IPS DF 4.7 (cell line): ENCODE measurements at regions not wholly inside any gene's neighbourhood (a gene's known extent, or its start where the extent isn't known, plus 50 kb on each side); places are given as distances from the start of the nearest gene placed in this dataset.

Source experiments
- DNase-seq: peaks from one replicate; pipeline ENCODE4 v3.0.0-alpha.2; 2013; ENCODE audit warnings: low spot score; ENCODE audit errors: extremely low read depth

DNA sequence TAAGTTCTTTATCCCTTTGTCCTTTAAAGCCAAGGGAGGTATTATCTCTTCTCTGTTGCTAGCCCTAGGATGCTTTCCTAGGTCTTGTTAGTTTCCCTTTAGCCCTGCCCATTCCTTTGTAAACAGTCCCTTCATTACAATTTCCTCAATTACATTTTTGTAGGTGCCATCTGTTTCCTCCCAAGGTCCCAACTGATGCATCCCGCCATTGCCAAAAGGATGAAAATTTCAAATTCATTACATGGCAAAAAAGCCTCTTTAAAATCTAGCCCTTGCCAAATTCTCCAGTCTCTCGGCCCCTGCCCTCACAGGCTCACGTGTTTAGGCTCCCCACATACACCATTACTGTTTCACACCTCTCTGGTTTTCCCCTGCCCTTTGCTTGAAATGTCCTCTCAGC, 151.9 kb upstream of the C1orf87 start:
- DNase-seq, result no peak

DNA sequence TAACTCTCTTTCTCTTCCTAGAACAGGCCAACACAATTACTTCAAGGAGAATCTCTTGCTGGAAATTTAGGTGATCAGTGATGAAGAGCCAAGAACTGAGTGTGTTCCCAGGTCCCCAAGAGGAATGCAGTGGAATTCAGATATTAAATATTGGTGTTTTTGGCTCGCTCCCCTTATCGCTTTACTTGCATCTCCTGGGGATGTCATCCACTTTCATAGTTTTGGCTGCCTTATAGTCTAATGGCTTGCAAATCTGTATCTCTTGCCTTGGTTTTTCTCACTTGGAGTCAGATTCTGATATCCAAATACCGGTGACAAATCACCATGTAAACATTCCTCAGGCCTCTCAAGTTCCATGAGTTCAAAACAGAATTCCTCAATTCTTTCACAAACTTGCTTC, 151.0 kb upstream of the C1orf87 start:
- no peak for DNase-seq

DNA sequence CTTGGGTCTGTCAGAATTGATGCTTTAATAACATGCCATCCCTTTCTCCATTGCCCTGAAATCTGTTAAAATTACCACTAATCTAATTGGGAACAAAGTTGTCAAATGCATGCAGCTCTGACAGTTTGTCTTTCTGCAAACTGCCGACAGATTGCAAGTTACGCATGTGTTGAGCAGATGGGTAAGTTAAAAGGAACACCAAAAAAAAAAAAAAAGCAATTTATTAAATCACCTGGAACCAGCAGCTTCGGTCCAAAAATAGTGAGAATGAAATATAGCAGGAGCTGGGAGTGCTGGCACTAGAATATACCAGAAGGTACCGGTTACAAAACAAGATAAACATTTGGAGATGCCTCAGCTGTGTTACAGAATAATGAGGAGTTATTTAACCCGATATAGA, 149.6 kb upstream of the C1orf87 start:
- DNase-seq, result no peak

DNA sequence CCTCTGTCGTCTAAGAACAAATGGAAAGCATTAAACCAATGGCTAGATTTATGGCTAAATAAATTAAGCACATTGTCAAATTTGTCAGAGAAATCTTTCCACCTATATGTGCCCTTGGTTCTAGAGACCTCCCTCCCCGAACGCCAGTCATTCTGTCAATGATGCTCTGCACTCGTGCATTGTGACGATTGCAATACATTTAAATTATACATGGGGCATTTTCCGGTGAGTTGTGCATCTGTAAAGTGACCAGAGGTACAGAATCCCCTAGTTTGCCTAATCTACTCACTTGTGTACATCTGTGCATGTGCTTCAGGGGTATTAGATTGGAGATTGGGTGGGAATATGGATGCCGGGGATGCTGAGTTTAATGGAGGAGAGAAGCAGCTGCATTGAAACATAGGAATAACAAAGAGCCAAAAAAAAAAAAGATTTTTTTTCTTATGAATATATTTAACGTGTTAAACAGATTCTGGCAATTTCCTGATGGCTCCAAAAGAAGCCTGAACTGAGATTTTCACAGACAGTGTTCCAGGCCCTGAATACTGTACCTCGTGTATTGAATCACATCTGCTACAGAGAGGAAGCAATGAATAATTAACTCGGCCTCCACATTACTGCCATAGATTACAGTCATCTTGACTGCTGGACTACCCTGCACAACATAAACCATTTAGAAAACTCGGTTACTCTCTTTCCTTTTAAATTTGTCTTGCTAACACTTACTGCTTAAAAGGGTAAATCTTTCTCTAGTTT, 149.0 kb upstream of the C1orf87 start:
- no peak for DNase-seq

DNA sequence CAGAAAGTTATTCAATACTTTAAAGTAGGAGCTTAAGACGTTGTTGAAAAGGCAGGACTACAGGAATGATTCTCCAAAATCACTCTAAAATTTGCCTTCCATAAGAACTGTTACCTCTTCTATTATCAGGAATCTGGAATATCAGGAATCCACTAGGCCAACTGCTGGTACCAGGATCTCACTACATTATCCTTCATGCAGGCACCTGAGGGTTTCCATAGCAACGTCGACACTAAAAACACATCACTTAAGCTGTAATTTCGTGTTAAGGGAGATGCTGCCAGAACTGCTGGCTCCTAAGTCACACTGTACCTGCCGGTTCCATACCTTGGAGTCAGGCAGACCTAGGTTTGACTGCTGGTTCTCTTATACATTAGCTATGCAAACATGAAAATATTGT, 139.7 kb upstream of the C1orf87 start:
- no peak for DNase-seq

DNA sequence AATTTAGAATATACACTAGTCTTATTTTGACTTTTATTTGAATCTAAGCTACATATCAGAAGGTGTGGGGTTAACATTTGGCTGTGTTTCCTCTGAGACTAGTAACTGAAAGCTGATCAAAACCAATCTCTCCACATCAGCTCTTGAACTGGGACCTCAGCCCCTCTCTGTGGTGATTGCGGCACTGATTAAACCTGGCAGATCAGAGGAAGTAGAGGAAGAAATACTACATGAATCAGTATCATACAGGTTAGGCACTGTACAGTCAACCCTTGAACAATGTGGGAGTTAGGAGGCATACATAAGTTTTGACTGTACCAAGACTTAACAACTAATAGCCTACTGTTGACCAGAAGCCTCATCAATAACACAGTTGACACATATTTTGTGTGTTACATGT, 122.5 kb upstream of the C1orf87 start:
- DNase-seq, result no peak

DNA sequence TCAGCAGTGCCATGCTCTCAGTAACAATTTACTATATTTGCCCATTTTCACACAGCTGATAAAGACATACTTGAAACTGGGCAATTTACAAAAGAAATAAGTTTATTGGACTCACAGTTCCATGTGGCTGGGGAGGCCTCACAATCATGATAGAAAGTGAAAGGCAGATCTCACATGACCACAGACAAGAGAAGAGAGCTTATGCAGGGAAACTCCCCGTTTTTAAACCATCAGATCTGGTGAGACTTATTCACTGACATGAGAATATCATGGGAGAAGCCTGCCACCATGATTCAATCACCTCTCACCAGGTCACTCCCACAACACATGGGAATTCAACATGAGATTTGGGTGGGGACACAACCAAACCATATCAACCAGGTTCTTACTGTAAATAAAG, 112.1 kb upstream of the C1orf87 start:
- DNase-seq, result no peak

DNA sequence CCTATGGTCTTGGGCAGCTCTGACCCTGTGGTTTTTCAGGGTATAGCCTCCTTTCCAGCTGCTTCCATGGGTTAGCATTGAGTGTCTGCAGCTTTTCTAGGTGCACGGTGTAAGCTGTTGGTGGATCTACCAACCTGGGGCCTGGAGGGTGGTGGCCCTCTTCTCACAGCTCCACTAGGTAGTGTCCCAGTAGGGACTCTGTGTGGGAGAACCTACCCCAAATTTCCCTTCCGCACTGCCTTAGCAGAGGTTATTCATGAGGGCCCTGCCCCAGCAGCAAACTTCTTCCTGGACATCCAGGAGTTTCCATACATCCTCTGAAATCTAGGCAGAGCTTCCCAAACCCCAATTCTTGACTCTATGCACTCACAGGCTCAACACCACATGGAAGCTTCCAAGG, 111.0 kb upstream of the C1orf87 start:
- no peak for DNase-seq

DNA sequence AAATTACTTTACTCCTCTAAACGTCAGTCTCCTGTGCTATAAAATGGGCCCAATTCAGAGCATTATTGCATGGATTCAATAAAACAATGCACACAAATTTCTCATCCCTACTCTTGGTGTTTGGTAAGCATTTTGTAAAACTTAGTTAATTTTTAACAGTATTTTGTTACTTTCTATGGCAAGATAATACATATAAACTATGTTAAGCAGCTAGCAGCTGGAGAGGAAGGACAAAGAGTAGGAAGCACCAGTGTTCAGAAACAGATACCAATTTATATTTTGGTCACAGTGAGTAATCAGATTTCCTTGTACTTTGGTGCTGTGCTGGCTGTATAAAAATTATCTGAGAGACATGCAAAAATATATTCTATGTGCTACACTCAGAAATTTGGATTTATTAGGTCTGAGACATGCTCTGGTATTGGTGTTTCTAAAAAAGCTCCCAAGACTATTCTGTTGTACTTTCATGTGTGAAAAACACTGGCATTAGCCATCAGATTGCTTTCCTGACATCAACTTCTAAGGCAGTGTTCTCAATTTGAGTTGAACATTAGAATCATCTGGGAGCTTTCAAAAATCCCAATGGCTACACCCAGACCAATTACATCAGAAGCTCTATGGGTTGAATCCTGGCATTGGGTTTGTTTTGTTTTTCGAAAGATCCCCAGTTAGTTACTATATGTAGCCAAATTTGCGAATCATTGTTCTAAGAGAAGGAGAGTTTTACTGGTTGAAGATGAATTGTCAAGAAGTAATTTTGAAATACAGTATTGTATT, 100.3 kb upstream of the C1orf87 start:
- no peak for DNase-seq

DNA sequence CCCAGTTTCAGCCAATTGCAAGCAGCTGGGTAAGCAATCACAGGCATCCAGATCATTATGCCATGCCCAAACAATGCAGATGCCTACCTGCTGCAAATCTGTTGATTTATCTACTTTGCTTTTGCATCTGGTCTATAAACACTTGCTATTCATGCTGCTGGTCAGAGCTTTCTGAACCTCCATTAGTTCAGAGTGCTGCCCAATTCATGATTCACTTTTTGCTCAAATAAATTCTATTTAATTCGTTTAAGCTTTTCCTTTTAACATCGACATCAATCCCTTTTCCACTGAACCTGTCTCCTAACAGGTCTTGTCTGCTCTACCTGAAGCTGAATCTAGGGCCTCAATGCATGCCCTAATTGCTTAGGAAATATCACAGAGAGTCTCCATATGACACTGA, 99.4 kb upstream of the C1orf87 start:
- DNase-seq, result no peak

DNA sequence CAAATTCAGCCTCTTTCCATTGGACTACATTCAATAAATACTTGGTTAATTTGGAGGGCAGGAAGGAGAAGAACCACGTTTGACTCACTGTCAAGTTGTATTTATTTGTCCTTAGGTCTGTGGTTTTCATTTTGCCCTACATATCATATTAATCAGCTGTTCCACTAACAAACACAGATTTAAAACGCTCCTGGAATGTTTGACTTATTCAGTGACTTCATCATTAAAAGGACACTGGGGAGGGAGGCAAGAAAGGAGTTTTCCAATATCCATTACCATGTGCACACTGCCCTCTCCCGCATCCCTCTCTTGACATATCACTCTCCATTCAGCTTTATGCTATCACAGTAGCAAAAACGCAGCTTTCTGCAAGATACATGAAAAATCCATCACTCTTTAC, 98.2 kb upstream of the C1orf87 start:
- no peak for DNase-seq

DNA sequence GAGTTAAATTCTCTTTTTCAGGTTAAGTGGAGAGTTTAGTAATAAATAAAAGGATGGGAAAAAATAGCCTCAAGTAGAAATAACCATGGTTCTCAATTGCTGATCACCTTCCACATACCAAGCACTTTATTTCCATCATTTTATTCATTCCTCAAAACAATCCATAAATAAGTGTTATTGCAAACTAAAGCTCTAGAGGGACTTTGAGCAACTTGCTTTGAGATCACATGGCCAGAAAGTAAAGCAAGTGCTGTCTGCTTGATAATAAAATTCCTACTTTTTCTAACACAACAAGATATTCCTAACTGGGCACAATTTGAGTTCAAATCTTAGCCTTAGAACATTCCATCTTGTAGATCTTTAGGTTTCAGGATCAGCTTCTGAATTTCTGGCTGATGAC, 97.1 kb upstream of the C1orf87 start:
- DNase-seq, result no peak

DNA sequence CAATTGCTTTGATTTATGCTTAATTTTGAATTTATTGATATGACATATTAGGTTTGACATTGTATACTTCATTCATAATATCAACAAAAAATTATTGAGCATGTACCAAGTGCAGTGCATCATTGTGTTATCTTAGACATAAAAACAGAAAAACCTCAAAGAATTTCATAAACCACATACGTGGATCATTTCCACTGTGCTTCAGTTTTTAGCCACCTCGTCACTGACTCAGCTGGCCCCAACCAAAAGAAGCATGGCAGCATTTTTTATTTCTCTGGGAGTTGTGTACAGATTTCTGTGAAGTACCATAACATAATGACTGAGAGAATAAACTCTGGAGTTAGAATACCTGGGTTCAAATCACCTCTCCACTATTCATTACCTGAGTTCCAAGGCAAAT, 95.6 kb upstream of the C1orf87 start:
- DNase-seq, result no peak

DNA sequence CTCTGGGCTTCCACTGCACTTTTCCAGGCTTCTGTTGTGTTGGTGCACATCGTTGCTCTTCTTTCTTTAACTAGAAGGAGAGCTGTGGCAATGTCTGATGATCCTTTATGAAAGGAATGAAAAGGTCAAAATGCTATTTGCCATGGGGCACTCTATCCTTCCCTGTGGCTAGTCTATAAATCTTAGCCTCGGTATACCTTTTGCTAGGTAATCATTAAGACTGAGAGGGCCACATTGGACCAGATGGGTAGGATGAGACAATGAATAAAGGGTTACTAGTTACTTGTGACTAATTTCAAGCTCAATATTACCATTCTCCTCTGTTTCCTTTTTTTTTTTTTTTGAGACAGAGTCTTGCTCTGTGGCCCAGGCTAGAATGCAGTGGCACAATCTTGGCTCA, 89.4 kb upstream of the C1orf87 start:
- DNase-seq, result no peak

DNA sequence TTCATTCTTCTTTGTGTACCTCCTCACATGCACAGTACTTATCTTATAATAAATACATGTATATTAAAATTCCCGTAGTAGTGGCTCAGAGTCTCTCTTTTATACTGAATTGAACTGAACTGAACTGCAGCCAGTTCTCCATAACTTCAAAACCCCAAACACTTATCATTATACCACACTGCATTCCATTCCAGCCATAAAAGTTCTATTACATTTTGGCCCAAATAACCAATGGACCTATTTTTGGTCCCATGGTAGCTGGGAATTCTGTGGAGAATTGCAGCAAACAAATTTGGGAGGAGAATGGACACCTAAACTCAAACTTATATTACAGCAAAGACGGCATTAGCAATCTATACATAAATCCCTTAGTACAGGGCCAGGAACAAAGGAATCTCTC, 86.6 kb upstream of the C1orf87 start:
- DNase-seq, result no peak

DNA sequence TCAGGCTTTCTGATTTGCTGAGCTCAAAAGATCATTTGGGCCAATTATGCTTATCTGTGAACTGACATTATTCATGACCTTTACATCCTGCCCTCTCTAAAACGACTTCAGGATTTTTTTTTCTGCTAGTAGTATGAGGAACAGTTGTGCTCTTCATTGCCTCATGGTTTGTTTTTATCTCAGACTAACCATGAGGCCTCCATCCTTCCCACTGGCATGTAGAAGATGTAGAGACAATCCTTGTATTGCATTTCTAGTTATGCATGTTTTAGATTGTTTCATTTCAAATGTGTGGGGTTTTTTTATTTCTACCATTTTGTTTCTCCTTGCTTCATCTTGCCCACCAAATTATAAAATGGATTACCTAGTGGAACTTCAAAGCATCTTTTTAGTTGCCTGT, 82.8 kb upstream of the C1orf87 start:
- no peak for DNase-seq

DNA sequence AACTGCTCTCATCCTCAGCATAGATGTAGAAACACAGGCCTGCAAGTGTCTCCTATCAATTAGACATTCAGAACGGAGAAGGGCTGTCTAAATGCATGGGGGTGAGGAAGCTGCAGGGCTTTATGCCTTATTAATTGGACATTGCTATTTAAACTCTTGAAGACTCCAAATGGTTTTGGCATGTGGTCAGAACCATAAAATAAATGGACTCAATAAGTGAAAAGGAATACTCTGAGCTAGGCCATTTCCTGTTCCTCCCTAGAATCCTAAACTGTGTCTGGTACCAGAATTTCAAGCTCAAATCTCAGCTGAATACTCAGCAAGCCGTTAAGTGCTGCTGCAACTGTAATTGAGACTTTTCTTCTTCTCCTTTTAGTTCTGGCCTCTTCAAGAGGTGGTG, 80.4 kb upstream of the C1orf87 start:
- no peak for DNase-seq

DNA sequence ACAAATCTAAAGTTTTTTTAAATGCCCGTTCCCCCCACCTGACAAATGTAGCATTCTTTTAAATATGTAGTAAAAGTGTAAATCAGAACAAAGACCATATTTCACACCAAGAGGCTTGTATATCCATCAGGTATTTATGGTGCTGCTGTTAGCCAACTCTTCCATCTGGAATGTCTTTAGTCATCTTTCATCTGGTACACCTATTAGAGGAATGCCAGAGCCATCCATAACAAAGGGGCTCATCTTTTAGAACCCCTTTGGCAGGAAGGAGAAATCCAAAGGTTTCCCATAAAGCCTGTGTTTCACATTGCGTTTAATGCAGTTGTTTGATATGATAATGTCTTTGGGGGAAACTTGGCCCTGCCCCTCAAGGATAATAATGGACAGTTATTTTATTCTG, 79.3 kb upstream of the C1orf87 start:
- peak; percentile 5 for DNase-seq

DNA sequence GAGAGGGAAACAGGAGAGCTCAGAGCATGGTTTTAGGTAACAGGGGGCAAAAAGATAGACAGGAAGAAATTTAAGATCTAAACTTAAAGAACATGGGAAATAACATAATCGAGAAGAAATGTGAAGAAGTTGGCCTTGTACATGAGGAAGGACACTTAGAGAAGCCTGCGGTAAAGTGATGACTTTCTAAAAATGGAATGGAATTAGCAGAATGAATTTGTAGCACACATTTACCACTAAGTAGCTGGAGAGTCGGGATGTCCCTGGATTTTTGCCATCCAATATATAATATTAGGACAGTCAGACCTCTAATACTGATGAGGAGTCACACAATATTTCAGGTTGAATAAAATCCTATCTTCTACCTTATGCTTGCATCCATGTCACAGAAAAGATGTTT, 77.7 kb upstream of the C1orf87 start:
- DNase-seq, result no peak

DNA sequence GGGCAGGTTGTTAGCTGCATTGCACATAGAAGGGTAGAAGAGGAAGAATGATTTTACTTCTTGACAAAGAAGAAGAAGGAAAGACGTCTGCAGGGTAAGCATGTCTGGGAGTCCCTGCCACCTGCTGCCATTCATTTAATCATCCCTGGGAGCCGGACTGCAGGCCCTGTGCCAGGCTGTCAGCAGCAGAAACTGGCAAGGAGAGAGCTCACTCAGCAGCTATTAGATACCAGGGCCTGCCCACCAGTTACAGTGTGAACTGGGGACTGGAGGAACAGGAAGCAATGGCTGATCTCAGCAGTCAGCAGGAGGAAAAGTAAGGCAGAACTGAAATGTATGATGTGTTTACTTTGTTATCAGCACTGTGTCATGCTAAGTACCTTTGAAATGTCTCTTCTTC, 75.7 kb upstream of the C1orf87 start:
- DNase-seq, result no peak

DNA sequence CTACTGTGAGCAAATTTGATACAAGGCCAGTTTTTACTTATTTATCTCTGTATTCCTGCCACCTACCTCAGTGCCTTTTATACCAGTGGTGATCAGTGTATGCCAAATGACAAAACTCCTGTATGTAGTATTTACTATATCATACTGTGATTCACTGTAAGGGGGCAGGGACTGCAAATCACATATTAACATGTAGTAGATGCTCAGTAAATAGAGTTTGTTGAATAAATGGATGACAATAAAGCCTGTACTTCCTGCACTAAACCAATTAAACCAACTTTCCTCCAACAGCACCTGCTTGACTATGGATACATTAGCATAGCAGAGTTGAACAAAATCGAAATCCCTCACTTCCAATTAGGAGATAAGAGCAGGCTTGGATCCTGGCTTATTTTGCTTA, 73.3 kb upstream of the C1orf87 start:
- DNase-seq, result no peak

DNA sequence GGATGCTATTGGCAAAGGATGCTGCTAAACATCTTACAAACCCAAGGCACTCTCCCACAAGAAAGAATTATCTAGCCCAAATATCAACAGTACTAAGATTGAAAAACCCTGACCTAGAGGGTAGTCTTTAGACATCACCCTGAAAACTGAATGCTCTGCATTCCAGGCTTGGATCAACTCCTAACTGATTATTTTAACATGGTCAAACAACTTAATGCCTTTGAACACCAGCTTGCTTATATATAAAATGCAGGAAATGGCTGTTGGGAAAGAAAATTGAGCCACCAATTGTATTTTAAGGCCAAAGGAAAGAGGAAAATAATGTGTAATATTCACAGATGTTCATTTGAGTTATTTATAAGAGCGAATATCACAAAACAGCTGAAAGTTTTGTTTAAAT, 72.2 kb upstream of the C1orf87 start:
- DNase-seq, result no peak

DNA sequence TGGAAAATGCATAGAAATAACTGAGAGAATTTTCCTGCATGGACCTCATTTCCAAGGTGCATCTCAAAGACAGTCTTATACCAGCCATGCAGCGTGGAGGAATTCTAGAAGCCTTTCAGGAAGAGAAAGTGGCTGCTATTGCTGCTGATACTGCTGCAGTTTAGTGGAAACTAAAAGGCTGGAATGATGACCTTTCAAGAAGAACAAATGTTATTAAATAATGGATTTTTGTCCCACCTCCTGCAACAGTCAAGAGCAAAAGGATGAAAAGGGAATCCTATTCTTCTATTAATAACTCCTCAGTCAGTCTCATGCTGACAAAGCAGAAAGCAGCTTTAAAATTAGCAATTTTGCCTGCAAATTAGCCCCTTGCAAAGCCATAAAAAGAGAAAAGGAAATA, 68.2 kb upstream of the C1orf87 start:
- no peak for DNase-seq
